Activated CD8-positive, alpha-beta memory T cell treated with anti-CD3 and anti-CD28 coated beads, Interleukin-2, amount 50 U/mL, for 4 hours (primary cell): ENCODE measurements at regions not wholly inside any gene's neighbourhood (a gene's known extent, or its start where the extent isn't known, plus 50 kb on each side); places are given as distances from the start of the nearest gene placed in this dataset.

Experiments
- DNase-seq: peaks from one replicate; pipeline ENCODE4 v3.0.0-alpha.2; 2020

DNA sequence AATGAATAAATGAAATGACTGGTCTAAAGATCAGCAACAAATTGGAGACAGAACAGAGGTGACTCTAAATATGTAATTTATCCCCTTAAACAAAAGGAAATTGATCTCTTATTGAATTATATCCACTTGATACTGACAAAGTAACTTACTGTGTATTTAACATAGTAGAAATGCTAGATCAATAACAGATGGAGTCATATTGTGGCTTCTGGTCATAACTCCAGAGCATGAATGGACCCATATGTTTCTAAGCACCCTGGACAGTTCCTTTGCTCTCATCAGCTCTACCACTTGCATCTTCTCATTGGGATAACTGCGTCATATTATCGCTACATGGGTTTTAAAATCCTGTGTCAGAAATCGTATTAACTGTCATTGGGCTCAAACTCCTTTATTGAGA, 222.3 kb downstream of the ETS1 start:
- no peak for DNase-seq

DNA sequence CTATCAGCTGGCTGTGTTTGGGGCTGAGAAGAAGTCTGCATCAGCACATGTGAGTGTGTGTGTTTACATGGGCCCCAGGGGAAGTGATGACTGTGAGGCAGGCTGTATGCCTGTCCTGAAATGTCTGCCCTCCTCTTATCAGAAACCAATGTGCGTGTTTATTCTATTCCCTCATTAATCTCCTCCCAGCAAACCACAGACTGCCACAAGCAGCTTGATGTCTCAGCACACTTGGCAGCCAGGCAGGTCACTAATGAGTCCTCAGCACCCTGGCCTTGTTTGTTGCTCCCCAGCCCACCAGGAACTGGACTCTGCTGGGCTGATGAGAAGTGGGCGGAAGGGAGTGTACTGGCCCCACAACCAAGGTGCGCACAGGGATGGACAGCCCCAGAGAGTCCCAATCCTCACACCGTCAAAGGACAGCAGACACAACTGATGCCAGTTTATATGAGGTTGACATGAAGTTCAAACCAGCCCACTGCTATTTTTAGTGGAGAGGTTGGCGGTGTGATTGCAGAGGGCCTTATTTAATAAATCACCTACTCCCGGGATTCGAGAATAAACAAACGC, 225.8 kb downstream of the ETS1 start:
- DNase-seq, result no peak

DNA sequence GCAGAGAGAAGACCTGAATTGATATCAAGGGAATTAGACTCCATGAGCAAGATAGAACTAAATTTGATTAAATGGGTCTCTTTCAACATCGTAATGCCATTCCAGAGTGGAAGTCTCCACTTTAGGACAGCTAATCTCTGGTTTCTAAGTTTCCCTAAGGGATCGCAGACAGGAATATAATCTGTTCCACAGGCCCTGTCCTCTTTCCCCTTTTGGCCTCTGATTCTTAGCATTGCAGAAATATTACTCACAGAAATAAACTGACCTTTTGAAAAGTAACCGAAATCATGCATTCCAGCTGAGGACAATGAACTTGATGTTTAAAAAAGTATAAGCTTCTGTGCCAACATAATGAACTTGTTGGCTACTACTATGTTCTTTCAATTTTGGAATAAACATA, 227.8 kb downstream of the ETS1 start:
- no peak for DNase-seq

DNA sequence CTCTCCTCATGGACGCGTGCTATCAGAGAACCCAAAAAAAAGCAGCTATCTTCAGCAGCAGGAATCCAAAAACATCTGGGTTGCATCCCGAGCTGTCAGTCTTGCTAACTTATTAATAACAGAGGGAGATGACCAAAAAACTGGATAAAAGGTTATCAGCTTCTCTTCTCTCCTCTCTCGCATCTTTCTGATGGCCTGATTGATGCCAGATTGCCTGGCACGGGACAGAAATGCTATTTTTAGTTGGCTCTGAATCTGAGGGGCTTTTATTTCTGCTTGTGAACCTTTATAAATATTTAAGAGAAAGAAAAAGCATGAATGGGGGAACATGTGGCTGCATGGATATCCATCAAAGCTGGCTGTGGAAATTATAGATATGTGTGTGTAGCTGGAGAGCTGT, 230.3 kb downstream of the ETS1 start:
- DNase-seq, result no peak

DNA sequence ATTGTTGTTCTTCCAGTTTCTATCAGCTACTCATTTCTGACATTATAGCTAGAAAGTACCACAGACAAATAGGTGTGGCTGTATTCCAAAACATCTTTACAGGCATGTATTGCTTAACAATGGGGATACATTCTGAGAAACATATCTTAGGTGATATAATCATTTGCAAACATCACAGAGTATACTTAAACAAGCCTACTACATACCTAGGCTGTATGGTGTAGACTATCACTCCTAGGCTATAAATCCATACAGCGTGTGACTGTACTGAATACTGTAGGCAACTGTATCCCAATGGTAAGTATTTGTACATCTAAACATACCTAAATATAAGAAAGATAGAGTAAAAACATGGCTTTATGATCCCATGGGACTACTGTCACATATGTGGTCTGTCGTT, 231.8 kb downstream of the ETS1 start:
- no peak for DNase-seq

DNA sequence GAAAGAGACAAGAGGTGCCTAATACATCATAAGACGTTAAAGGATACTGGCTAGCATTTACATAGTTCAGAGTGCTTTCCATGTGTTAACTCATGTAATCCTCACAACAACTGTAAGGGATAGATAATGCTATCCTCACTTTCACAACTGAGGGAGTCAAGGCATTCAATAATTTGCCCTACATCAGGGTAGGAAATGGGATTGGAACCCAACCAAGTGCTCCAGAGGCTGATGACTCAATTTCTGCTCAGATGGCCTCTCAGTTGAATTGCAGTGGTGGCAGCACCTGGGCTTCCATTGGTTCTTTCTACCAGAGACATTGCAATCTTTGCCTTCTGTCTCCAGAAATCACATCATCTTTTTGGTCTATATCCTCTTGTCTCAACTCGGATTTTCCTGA, 232.9 kb downstream of the ETS1 start:
- DNase-seq, result no peak

DNA sequence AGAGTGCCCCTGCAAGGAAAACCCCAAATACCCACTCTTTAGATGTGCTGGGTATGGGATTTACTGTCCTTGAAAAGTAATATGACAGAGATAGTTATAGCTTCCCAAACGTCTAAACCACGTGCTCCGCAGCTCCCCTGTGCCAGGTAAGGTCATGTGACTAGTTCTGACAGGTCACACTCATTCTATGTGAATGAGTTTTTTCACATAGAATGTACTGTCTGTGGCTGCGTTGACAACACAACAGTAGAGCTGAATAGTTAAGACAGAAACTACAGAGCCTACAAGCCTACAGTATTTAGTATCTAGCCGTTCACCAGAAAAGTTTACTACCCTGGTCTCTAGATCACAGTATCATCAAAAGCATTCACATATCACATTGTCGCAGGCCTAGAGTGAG, 236.2 kb downstream of the ETS1 start:
- no peak for DNase-seq

DNA sequence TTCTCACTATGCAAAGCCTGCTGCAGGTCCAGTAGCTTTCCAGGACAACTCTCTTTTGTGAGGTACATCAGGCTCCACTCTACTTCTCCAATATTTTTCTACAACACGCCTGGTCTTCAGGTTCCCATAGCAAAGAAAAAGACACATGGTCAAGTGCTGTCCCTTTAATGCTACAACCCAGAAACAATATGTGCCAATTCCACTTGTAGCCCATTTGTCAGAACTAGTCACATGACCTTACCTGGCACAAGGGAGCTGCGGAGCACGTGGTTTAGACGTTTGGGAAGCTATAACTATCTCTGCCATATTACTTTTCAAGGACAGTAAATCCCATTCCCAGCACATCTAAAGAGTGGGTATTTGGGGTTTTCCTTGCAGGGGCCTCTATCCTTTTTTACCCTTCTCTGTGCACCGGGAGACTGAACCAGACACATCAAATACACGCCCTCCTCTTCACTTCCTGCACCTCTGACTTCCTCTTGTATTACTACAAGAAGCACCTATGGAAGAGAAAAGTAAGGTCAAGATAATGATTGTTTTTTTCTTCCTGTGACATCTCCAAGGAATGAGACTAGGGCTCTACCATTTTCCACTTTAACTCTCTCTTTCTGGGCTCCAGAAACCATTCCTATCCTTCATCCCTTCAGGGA, 237.6 kb downstream of the ETS1 start:
- no peak for DNase-seq

DNA sequence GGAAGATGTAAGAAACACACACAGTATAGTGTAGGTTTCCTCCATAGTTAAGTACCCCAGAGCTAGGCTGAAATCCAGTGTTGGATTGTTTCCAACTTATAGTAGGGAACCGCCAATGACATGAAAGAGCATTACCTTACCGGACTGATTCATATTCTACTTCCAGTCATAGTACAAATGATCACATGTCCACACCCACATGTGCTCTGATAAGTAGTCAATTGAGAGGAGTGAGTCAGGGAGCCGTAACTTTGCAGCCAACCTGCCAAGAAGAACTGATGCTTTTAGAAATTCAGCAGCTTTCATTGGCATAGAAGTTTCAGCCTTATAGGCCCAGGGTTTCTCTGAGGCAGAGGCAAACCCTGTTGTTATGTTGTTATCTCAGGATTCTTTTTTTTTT, 240.6 kb downstream of the ETS1 start:
- DNase-seq, result no peak

DNA sequence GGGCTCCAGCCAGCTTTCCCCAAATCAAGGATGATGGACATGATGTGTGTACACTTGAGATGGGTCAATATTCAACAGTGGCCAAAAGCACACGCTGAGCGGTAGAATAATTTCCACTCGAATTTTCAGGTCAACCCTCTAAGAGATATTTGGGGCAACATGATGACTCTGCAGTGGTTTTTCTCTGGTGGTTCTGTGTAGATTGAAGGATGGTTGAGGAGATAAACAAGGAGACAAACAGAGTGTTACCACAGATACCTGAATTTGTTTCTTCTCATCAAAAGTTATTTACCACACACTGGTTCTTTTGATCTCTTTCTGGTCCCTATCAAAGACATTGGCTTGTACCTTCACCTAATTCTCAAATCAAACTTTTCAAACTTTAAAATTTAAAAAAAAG, 242.0 kb downstream of the ETS1 start:
- no peak for DNase-seq

DNA sequence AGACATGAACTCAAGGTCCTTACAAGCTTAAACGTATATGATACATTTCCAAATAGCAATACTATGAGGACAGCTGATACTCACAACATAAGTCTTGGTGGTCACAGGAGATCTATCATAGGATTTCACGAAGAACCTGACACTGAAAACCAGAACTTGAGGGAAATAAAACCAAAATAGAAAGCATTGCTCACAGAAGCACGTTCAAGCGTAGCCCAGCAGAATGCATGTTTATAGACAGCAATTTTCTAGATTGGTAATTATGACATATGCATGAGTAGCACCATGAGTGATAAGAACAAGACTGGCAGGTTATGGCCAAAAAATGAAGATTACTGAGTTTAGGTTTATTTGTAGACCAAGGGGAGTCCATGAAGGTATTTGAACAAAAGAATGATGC, 243.5 kb downstream of the ETS1 start:
- DNase-seq, result no peak

DNA sequence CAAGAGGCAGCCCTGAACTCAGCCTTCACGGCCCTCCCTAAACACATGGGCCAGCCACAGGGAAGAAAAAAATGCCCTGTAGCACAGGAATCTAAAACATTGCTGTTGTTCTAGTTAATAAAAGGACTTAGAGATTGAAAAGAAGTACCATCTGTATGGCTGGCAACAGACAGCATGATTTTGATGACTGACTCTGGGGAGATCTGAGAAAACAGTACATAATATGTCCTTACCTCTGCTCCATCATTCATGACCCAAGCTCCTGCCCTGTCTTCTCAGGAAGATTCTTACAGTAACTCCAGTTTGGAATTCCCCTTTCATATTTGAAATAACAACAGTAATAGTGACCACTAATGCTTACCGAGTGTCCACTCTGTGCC, 244.2 kb downstream of the ETS1 start:
- no peak for DNase-seq

DNA sequence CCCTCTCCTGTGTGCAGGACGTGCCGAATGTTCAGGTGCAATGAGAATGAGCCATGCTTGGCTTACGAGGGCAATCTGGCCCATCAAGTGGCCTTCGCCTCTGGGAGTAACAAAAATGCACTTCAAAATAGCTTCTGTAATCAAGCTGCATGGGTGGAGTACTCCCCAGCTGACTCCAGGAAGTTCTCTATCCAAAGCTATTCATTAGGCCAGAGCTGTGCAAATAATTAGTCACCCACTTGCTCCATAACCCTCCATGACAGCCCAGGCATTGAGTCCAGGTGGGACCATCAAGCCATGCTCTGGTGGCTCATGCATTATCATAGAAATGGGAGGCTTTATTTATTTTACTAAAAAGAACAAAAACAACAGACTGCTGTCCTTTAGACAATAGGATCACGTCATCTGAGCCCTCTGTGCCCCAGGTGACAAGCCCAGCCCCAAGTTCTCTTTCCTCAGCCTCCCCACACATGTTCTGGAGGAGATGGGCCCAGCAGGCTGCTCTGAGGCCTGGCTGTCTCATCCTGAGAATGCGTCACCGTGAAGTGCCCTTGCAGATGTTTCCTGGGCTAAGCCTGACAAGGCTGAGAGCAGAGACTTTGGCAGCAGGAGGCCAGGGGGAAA, 244.7 kb downstream of the ETS1 start:
- DNase-seq, result peak; percentile 35

DNA sequence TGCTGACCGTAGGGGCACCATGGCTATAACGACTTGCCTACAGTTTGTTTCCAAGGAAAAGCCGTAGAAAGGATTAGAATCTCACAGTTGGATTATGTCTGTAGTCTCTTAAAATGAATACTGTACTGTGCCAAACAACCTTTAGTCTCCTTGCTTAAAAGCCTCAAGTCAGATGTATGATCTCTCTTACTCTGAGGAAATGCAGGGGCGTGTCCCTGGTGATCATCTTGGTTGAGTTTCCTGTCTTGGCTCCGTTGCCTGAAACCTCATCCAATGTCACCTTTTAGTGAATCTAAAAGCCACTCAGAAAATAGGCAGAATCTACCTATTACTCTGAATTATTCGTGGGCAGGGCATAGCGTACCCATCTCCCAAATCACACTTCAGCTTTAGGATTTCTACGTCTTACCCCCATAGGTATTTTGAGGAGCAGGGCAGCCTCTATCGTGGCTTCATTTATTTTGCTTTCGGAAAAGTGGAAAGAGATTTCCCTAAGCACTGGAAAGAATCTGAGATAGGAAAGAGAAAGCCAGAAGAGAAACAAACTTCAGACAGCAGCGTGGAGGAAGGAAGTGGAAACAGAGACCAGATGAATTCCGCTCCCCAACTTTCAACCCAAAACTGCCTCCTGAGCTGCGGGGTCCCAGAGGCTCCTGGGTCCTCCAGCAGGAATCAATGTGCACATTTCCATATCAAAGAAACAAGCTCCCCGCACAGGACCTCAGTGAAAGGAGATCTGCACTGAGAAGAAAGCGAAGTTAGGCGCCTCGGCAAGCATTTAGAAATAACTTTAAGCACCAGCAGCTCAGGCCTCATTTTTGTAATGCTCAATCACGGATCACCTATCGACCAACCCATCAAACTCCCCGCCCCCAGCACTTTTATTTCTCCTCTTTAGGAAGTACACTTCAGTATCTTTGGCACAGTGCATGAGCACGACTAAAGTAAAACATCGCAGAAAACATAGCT, 245.8 kb downstream of the ETS1 start:
- DNase-seq, result peak; percentile 44

DNA sequence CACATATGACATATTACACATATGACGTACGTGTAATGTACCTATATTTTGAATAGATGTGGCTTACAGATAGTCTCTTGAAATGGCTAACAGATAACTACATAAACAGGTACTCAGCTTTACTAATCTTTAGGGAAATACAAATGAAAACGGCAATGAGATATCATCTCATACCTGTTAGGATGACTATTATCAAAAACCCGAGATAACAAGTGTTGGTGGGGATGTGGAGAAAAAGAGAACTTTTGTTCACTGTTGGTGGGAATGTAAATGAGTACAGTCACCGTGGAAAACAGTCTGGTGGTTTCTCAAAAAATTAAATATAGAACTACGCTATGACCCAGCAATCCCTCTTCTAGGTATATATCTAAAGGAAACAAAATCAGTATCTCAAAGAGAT, 247.6 kb downstream of the ETS1 start:
- DNase-seq, result no peak

DNA sequence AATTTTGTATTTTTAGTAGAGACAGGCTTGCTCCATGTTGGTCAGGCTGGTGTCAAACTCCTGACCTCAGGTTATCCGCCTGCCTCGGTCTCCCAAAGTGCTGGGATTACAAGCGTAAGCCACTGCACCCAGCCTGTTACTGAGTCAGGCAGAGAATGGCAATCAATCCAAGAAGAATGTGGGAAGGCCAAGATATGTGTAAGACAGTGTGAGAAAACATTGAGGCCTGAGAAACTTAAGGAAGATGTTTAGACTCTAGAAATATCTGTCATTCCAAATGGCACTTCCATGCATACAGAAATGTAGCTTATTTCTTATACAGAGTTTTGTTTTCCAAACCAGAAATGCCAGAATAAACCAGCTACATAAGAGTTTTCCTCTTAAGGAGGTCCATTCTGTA, 248.5 kb downstream of the ETS1 start:
- DNase-seq, result no peak

DNA sequence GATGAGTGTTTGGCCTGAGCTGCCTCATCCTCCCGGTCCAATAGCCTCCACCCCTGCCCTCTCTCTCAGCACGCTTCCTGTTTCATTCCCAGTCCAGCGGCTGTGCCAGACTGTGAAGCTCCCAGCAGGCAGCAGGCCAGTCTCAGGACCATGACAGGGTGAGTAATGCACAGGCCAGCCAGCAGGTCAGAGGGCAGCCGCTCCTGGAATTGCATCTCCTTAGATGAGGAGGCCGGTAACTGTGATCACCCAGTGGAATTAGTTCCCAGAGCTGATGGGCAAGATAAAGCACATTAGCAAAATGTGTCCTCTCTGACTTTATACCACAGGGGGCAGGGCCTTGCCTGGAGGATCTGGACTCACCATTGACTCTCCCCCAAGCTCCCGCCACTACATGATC, 251.2 kb downstream of the ETS1 start:
- DNase-seq, result no peak

DNA sequence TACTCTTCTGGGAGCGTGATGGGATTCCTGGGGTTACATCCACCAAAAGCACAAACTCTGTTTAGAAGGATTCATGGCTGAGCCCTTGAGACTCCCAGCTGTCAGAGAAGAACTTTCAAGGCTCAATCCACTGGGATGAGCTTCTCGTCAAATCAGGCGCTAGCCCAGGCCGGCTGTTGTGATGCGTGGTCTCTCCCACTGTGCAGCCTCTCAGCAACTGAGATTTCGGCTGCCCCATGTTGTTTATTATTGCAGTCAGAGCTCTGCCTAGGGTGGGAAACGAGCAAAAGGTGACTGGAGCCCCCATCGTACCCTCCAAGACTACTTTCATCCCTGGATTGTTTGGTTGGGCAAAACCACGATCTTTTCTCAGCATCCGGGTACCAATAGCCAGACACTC, 251.6 kb downstream of the ETS1 start:
- DNase-seq, result no peak

DNA sequence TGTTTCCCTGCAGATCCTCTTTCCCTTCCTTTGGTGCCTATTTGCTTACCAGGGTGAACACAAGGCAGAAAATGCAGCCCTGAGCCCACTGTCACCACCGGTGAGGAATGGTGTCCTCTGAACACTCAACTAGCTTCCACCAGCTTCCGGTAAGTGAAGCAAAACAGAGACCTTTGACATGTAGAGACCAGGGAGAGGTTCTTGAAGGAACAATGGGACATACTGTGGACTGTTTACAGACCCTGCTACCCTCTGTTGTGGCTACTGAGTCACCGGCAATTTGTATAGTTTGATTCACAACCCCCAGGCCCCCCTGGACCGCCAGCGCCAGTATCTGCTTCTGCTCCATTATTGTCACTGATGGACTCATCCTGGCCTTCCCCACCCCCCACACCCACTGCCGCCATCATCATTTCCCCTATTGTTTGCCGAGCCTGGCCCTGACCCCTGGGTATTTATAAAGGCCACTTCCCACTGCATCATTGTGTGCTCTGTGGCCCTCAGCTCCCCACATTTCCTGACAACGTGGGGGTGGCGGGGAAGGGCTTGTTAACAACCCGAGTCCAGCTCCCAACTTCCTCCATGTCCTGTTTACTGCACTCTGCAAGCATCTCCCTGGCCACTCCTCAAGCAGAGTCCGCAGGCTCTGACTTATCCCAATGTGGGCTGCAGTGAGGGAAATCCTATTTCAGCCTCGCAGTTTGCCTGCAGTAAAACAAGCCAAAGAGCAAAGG, 252.9 kb downstream of the ETS1 start:
- DNase-seq, result no peak

DNA sequence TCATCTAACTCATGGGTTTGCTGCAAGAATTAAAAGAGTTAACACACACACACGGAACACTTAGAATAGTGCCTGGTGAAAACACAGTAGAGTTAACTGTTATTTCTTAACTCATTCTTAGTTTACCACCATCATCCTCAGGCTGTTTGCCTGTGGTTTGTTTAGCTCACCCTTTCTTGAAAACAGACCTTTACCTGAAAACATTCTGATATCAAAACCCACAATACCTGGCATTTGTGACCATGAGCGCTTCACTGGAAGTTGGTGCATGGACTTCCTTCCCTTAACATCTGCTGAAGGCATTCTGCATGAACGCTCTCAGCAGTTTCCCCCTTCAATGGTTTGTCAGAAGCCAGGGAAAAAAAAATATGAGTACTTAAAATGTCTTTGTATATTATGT, 256.0 kb downstream of the ETS1 start:
- no peak for DNase-seq

DNA sequence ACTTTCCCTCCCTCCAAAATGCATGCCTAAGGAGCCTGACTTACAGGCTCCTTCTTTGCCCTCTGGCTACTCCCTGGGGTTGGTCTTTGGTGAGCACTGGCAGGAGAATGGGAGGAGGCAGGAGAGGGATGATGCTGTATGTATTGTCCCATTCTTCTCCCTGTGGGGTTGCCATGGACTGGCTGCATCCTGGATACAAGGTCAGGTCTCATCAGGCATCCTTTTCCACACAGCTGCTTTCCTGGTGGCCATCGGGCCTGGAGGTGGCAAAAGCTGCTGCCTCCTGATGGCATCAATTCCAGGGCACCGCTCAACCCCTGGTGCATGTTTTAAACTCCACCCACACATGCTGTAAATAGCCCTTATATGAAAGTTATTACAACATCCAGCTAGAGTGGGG, 257.2 kb downstream of the ETS1 start:
- no peak for DNase-seq

DNA sequence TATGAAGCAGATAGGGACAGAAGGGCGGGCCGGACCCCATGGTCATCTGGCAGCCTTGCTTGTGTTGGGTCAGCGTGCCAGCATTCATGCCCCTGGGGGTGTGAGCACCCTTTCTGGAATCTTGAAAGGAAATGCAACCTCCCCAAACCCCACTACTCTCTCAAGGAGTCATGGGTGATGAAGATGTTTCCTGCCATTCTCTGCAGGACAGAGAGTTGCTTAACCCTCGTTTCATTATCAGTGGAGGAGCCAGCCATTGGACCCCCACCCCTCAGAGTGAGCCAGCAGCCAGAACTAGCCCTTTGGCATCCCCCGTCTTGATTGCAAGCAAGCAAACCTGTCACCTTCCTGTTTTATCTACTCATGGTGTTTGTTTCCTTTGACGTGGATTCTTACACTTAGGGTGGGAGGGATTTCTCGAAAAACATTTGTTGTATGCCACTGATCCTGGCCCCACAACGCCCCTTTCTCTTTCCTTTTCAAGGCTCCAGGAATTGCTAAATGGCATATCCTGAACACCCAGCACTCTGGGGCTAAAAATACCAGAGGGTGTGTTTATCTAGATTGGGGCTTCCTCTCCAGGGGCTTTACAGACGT, 258.3 kb downstream of the ETS1 start:
- DNase-seq, result peak; percentile 24

DNA sequence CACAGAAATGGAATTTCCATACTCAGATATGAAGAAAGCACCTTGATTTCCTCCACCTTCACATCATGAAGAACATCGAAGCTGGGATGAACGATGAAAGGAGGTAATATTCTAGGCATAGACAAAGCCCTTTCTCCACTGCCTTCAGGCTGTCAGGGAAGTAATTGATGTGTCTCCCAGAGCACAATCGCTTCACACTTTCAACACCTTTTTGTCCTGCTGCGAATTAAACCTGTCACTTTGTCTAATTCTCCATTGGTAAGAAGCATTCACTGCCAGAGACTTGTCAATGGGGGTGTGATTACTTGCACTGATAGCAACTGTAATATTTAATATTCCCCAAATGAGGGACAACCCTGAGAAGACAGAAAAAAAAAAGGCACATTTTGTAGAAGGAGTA, 260.1 kb downstream of the ETS1 start:
- DNase-seq, result no peak
